ENCODE measurements at regions not wholly inside any gene's neighbourhood (a gene's known extent, or its start where the extent isn't known, plus 50 kb on each side); places are given as distances from the start of the nearest gene placed in this dataset.

DNA sequence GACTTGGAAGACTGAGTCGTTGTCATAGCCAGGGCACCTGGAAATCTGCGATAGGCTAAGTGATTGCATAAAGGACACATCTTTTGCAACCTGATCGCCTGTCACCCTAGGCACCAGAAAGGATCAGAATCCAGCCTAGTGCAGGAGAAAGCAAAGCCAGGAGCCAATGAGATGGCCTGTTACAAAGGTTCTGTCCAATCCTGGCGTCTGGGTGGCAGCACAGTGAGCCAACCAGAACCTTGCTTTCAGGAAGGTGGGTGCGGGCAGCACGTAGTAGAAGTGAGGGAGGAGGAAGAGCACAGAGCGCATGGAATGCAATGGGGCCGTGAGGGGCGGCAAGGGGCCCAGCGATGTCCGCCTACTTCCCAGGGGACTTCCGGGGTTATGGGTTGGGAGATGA is 120.4 kb upstream of the GGTLC1 start:
- DNase-seq (ENCODE audit: extremely low read depth, insufficient read length), result no peak
- H3K36me3 ChIP-seq (ENCODE audit: control insufficient read depth, insufficient read depth, low read length), result no peaks in the 10 kb centered on the region
- peak overlapping the region; percentile 49 for H3K4me3 ChIP-seq (replicated peaks; ENCODE audit: low read depth, low read length)
- H3K27me3 ChIP-seq (replicated peaks; ENCODE audit: control insufficient read depth, insufficient read depth, low read length), result no peaks in the 10 kb centered on the region
- TF ChIP-seq, protein P1, sequence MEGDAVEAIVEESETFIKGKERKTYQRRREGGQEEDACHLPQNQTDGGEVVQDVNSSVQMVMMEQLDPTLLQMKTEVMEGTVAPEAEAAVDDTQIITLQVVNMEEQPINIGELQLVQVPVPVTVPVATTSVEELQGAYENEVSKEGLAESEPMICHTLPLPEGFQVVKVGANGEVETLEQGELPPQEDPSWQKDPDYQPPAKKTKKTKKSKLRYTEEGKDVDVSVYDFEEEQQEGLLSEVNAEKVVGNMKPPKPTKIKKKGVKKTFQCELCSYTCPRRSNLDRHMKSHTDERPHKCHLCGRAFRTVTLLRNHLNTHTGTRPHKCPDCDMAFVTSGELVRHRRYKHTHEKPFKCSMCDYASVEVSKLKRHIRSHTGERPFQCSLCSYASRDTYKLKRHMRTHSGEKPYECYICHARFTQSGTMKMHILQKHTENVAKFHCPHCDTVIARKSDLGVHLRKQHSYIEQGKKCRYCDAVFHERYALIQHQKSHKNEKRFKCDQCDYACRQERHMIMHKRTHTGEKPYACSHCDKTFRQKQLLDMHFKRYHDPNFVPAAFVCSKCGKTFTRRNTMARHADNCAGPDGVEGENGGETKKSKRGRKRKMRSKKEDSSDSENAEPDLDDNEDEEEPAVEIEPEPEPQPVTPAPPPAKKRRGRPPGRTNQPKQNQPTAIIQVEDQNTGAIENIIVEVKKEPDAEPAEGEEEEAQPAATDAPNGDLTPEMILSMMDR (IDR thresholded peaks at IDR 0.05; ENCODE audit: insufficient read depth, low read length, poor library complexity, severe bottlenecking), result no peak

DNA sequence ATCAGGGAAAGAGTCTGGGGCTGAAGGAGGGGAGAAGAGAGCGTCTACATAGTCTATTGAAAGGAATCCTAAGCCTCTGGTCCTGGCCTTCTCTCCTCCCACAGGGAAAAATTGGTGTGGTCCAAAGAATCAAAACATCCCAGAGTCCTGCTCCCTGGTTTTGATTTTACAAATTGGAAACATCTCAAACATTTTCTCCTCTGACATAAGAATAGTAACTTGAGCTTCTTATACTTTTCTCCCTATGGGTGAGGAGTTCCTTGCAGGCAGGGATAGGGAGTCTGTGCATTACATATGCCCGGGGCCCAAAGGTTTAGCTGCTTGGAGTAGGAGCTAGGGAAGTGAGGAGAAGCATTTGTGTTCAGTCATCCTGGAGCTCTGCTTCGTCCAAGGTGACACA is 120.0 kb upstream of the GGTLC1 start:
- no peak for DNase-seq (ENCODE audit: extremely low read depth, insufficient read length)
- TF ChIP-seq, protein P1 (IDR thresholded peaks at IDR 0.05; ENCODE audit: insufficient read depth, low read length, poor library complexity, severe bottlenecking), result no peak
- Histone ChIP-seq H3K4me3 (replicated peaks; ENCODE audit: low read depth, low read length) (no peak overlapping the region), H3K27me3 (replicated peaks; ENCODE audit: control insufficient read depth, insufficient read depth, low read length) (no peaks in the 10 kb centered on the region), H3K36me3 (ENCODE audit: control insufficient read depth, insufficient read depth, low read length) (no peaks in the 10 kb centered on the region)

DNA sequence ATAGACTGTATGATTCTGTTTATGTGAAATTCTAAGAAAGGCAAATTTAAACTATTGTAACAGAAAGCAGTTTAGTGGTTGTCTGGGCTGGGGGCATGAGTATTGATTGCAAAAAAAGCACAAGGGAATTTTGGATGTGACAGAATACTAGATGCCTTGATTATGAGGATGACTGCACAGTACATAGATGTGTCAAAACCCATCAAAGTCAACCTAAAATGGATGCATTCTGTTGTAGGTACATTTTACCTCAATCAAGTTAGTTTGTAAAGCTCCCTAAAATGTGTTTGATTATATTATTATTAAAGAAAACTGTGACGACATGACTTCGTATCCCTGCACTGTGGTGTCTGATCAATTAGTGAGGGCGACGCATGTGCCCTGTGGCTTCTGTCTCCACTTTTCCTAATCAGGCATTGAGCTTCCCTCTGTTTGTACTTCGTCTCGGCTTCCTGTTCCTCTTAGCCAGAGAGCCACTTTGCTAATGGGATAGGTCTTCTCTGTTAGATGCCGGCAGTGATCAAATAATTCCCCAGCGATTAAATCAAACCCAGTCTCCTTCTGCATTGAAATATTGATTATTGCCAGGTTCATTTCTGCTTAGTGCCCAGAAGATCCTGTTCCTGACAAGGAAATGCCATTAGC is 118.3 kb upstream of the GGTLC1 start:
- no peak for DNase-seq (ENCODE audit: extremely low read depth, insufficient read length)
- Histone ChIP-seq H3K36me3 (ENCODE audit: control insufficient read depth, insufficient read depth, low read length) (no peaks in the 10 kb centered on the region), H3K27me3 (replicated peaks; ENCODE audit: control insufficient read depth, insufficient read depth, low read length) (no peaks in the 10 kb centered on the region), H3K4me3 (replicated peaks; ENCODE audit: low read depth, low read length) (no peak overlapping the region)
- TF ChIP-seq, protein P1 (IDR thresholded peaks at IDR 0.05; ENCODE audit: insufficient read depth, low read length, poor library complexity, severe bottlenecking), result no peak

DNA sequence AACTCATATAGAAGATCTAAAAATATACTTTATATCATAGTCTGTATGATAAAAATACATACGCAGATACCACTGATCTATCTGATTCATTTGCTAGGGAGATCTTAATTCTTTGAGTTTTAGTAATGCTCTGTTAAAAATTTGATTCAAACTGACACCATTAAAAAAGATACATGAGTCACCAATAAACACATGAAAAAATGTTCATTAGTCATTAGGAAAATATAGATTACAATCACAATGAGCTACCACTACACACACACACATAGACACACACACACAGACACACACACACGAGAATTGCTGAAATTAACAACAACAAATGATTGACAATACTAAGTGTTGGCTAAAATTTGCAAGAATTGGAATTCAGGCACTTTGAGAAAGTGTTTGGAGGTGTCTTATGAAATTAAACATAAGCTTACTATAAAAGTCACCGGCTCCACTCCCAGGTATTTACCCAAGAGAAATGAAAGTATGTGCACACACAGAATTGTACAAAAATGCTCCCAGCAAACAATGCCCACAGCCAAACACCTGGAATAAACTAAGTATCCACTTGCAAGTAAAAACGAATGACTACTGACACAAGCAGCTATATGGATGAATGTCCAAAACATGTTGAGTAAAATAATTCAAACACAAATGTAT is 117.7 kb upstream of the GGTLC1 start:
- no peak overlapping the region for H3K4me3 ChIP-seq (replicated peaks; ENCODE audit: low read depth, low read length)
- no peaks in the 10 kb centered on the region for H3K27me3 ChIP-seq (replicated peaks; ENCODE audit: control insufficient read depth, insufficient read depth, low read length)
- TF ChIP-seq, protein P1 (IDR thresholded peaks at IDR 0.05; ENCODE audit: insufficient read depth, low read length, poor library complexity, severe bottlenecking), result no peak
- no peak for DNase-seq (ENCODE audit: extremely low read depth, insufficient read length)
- H3K36me3 ChIP-seq (ENCODE audit: control insufficient read depth, insufficient read depth, low read length), result no peaks in the 10 kb centered on the region

DNA sequence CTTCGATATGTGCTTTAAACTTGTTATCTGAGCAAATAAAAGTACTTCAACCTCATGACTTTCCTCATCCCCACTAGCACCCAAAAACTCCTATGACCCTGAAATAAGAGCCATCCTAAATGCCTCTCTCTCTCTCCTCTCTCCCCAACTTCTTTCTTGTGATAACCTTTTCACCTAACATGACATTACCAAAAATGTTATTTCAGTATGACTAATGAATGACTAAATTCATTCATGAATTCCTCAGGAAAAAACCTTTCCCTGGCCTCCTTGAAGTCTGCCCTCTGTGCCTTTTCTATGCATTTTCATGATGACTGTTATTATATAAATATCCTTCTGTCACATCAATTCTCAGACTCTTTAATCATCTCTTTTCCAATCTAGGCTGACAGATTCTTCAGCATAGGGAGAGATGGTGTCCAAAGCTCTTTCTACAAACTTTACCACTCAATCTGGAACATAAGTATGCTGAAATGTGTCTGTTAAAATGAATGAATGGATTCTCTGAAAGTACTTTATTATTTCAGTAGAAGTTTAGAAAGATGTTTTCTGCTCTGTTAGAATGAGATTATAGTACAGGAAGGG is 114.3 kb upstream of the GGTLC1 start:
- TF ChIP-seq, protein P1 (IDR thresholded peaks at IDR 0.05; ENCODE audit: insufficient read depth, low read length, poor library complexity, severe bottlenecking), result no peak
- Histone ChIP-seq H3K4me3 (replicated peaks; ENCODE audit: low read depth, low read length) (no peak overlapping the region), H3K27me3 (replicated peaks; ENCODE audit: control insufficient read depth, insufficient read depth, low read length) (no peaks in the 10 kb centered on the region), H3K36me3 (ENCODE audit: control insufficient read depth, insufficient read depth, low read length) (no peaks in the 10 kb centered on the region)
- DNase-seq (ENCODE audit: extremely low read depth, insufficient read length), result no peak

Data from GM06990 (cell line).